Tibial nerve (tissue), 4 donors: ENCODE measurements at regions not wholly inside any gene's neighbourhood (a gene's known extent, or its start where the extent isn't known, plus 50 kb on each side); places are given as distances from the start of the nearest gene placed in this dataset.

Source experiments
- DNase-seq, 2 donors: peaks; one replicate each; pipeline ENCODE4 v3.0.0-alpha.2; 2019; ENCODE audit warnings: low spot score in 2 of 2
- H3K27ac ChIP-seq, 4 donors: fragments of 200-600 bp; sonication (generic) in 3 of 4; one replicate each; pipeline ENCODE4 v1.5.1; 2017 to 2019; ENCODE audit warnings: mild to moderate bottlenecking in 1 of 4
- H3K27me3 ChIP-seq, 2 donors: fragments of 200-600 bp; sonication (generic) in 1 of 2; one replicate each; pipeline versions ENCODE4 v1.5.1 to v1.6.0; 2017 to 2019
- H3K36me3 ChIP-seq, 3 donors: fragments of 200-600 bp; sonication (generic); one replicate each; pipeline ENCODE4 v1.5.1; 2018 to 2019
- H3K4me1 ChIP-seq, 4 donors: fragments of 200-600 bp; sonication (generic) in 3 of 4; one replicate each; pipeline ENCODE4 v1.5.1; 2017 to 2019
- H3K4me3 ChIP-seq, 4 donors: fragments of 200-600 bp; sonication (generic) in 3 of 4; one replicate each; pipeline ENCODE4 v1.5.1; 2017 to 2019; ENCODE audit warnings: mild to moderate bottlenecking in 1 of 4, moderate library complexity in 1 of 4
- H3K9me3 ChIP-seq, 4 donors: fragments of 200-600 bp; sonication (generic) in 3 of 4; one replicate each; pipeline ENCODE4 v1.5.1; 2017 to 2019
- CTCF ChIP-seq, 5 experiments: fragments of 200-600 bp in 3 of 5; fragments of 450-650 bp in 2 of 5; sonication (generic) in 3 of 5; IDR thresholded peaks; one replicate each; pipeline ENCODE4 v1.5.1; 2016 to 2019; ENCODE audit warnings: antibody characterized with exemption in 5 of 5, mild to moderate bottlenecking in 3 of 5, moderate library complexity in 2 of 5
- EP300 ChIP-seq, 2 donors: sonication (generic); formaldehyde crosslinking; IDR thresholded peaks; one replicate each; pipeline ENCODE4 v1.6.1; 2017; ENCODE audit warnings: antibody characterized with exemption in 2 of 2, mild to moderate bottlenecking in 1 of 2
- POLR2A ChIP-seq, 2 donors: fragments of 450-650 bp; IDR thresholded peaks; one replicate each; pipeline ENCODE4 v1.6.1; 2017; ENCODE audit warnings: antibody characterized with exemption in 2 of 2, mild to moderate bottlenecking in 2 of 2, moderate library complexity in 2 of 2
- whole genome bisulfite sequencing, 2 donors: methylation state at CpG; one replicate each; pipeline ENCODE4 v1.1.5; 2018; 5-methylcytosine and 5-hydroxymethylcytosine counted together

- Histone ChIP-seq H3K9me3 (no peaks in the 10 kb centered on the region), H3K4me3 (no peak overlapping the region), H3K27me3 (no peaks in the 10 kb centered on the region), H3K4me1 (peaks cover 0 to 40% (median 6%) of the 10 kb centered on the region in 4 donors), H3K27ac (peak overlapping the region in 1 of 4 donors; percentile 25), H3K36me3 (no peaks in the 10 kb centered on the region)
- WGBS, 2 donors: 43 to 52% methylated on average over 6 of the region's 6 CpGs
- no peak for TF ChIP-seq CTCF (IDR thresholded peaks at IDR 0.05)
- TF ChIP-seq EP300 (IDR thresholded peaks at IDR 0.05): no peak
- TF ChIP-seq POLR2A (IDR thresholded peaks at IDR 0.05): no peak
- peak; percentile 27 to 38 for DNase-seq
These were observed 308.9 kb upstream of the JAG1 start for GRCh38 chr20:10982692-10983091.

GRCh38 chr20:10984294-10984693 is 310.5 kb upstream of the JAG1 start:
- TF ChIP-seq EP300 (IDR thresholded peaks at IDR 0.05): no peak
- TF ChIP-seq CTCF (IDR thresholded peaks at IDR 0.05): no peak
- no peak for TF ChIP-seq POLR2A (IDR thresholded peaks at IDR 0.05)
- Histone ChIP-seq H3K27me3 (no peaks in the 10 kb centered on the region), H3K27ac (peak overlapping the region in 2 of 4 donors; percentile 11 to 50), H3K36me3 (no peaks in the 10 kb centered on the region), H3K4me1 (peaks cover 0 to 40% (median 6%) of the 10 kb centered on the region in 4 donors), H3K9me3 (no peaks in the 10 kb centered on the region), H3K4me3 (no peak overlapping the region)
- DNase-seq: no peak
- WGBS, 2 donors: 68 to 95% methylated on average over 4 of the region's 4 CpGs

GRCh38 chr20:10984913-10985312 is 311.1 kb upstream of the JAG1 start:
- TF ChIP-seq EP300 (IDR thresholded peaks at IDR 0.05) (no peak), POLR2A (IDR thresholded peaks at IDR 0.05) (no peak), CTCF (IDR thresholded peaks at IDR 0.05) (no peak)
- 56 to 60% methylated on average over 6 of the region's 6 CpGs for WGBS, 2 donors

GRCh38 chr20:10985536-10985935 is 311.7 kb upstream of the JAG1 start:
- peak in 1 of 2 donors; percentile 30 for DNase-seq
- no peaks in the 10 kb centered on the region for H3K36me3 ChIP-seq
- H3K4me3 ChIP-seq: no peak overlapping the region
- peak in 1 of 2 donors; percentile 80 for TF ChIP-seq EP300 (IDR thresholded peaks at IDR 0.05)
- no peak for TF ChIP-seq POLR2A (IDR thresholded peaks at IDR 0.05)
- TF ChIP-seq CTCF (IDR thresholded peaks at IDR 0.05): no peak
- WGBS, 2 donors: 29 to 33% methylated on average over 1 of the region's 1 CpG
- H3K27ac ChIP-seq: peak overlapping the region in 3 of 4 donors; percentile 29 to 71 (median 69)
- no peaks in the 10 kb centered on the region for H3K27me3 ChIP-seq
- H3K4me1 ChIP-seq: peaks cover 0 to 40% (median 6%) of the 10 kb centered on the region in 4 donors
- no peaks in the 10 kb centered on the region for H3K9me3 ChIP-seq

More at GRCh38 chr20:10984913-10985312, 311.1 kb upstream of the JAG1 start:
- Histone ChIP-seq H3K4me3 (no peak overlapping the region), H3K4me1 (peaks cover 0 to 40% (median 6%) of the 10 kb centered on the region in 4 donors), H3K36me3 (no peaks in the 10 kb centered on the region), H3K27me3 (no peaks in the 10 kb centered on the region), H3K27ac (peak overlapping the region in 3 of 4 donors; percentile 28 to 70 (median 69)), H3K9me3 (no peaks in the 10 kb centered on the region)
- no peak for DNase-seq

- 72 to 73% methylated on average over 5 of the region's 5 CpGs for WGBS, 2 donors
- no peak for DNase-seq
- Histone ChIP-seq H3K4me1 (peaks cover 0 to 40% (median 3%) of the 10 kb centered on the region in 4 donors), H3K27ac (peak overlapping the region in 2 of 4 donors; percentile 18 to 69), H3K9me3 (no peaks in the 10 kb centered on the region), H3K4me3 (no peak overlapping the region), H3K36me3 (no peaks in the 10 kb centered on the region), H3K27me3 (no peaks in the 10 kb centered on the region)
- TF ChIP-seq POLR2A (IDR thresholded peaks at IDR 0.05): no peak
- peak in 1 of 2 donors; percentile 6 for TF ChIP-seq EP300 (IDR thresholded peaks at IDR 0.05)
- no peak for TF ChIP-seq CTCF (IDR thresholded peaks at IDR 0.05)
These were observed 312.8 kb upstream of the JAG1 start for GRCh38 chr20:10986586-10986985.
